A549 (cell line): ENCODE measurements at regions not wholly inside any gene's neighbourhood (a gene's known extent, or its start where the extent isn't known, plus 50 kb on each side); places are given as distances from the start of the nearest gene placed in this dataset.
A peak's percentile ranks its signal among the peaks of the same experiment; 100 is the strongest.

Experiments
- ATAC-seq, 2 experiments: fragments of 200-7000 bp in 1 of 2; fragments of >200 bp in 1 of 2; cut with Nextera tagmentation in 1 of 2; cut with Tn5 transposase in 1 of 2; 3 replicates each; pipeline versions ENCODE4 v1.8.0 to v1.9.1; 2018 to 2020; ENCODE audit warnings: mild to moderate bottlenecking in 1 of 2, moderate library complexity in 1 of 2
- CTCF ChIA-PET: fragments of 300-600 bp; sonication (Branson Sonifier 250); formaldehyde crosslinking; extraction: SDS; loops from one replicate; lab custom pipeline; 2021; ENCODE audit warnings: antibody characterized with exemption, inconsistent platforms; lab: Yijun Ruan, JAX
- POLR2A ChIA-PET: fragments of 350-600 bp; formaldehyde crosslinking; extraction: SDS; loops from one replicate; lab custom pipeline; 2021; ENCODE audit warnings: antibody characterized with exemption, inconsistent platforms; lab: Yijun Ruan, JAX
- DNase-seq, 2 experiments: peaks; one replicate each; pipeline versions ENCODE4 v3.0.0 to v3.0.0-alpha.2; 2011 to 2016; ENCODE audit warnings: low read depth in 1 of 2, low spot score in 1 of 2
- FAIRE-seq: peaks from 2 replicates; lab custom pipeline; 2011; peaks lifted over from hg19 to GRCh38; lab: Jason Lieb, UNC
- H3K27ac ChIP-seq, 2 experiments: fragments of >200 bp; sonication (Bioruptor Twin); formaldehyde crosslinking; 3 replicates each; pipeline ENCODE4 v1.5.1; 2016 to 2017
- H3K4me1 ChIP-seq: fragments of >200 bp; sonication (Bioruptor Twin); formaldehyde crosslinking; 3 replicates; pipeline ENCODE4 v1.6.1; 2016
- H3K4me2 ChIP-seq: fragments of >200 bp; sonication (Bioruptor Twin); formaldehyde crosslinking; 3 replicates; pipeline ENCODE4 v1.6.1; 2016
- H3K4me3 ChIP-seq: fragments of >200 bp; sonication (Bioruptor Twin); formaldehyde crosslinking; 3 replicates; pipeline ENCODE4 v1.5.1; 2016
- H3K9me3 ChIP-seq: fragments of >200 bp; sonication (Bioruptor Twin); formaldehyde crosslinking; 3 replicates; pipeline ENCODE4 v1.6.1; 2016
- BCL3 ChIP-seq: fragments of >200 bp; sonication (Bioruptor Twin); formaldehyde crosslinking; IDR thresholded peaks from 3 replicates; pipeline ENCODE4 v1.6.1; 2016
- BHLHE40 ChIP-seq: IDR thresholded peaks from 2 replicates; pipeline ENCODE4 v1.6.1; 2012; ENCODE audit warnings: low read depth, low read length, inconsistent platforms
- CHD2 ChIP-seq: fragments of 150-350 bp; IDR thresholded peaks from 2 replicates; pipeline ENCODE4 v1.6.1; 2014; ENCODE audit warnings: low read length; ENCODE audit not compliant: partially characterized antibody
- CHD4 ChIP-seq: fragments of 200-600 bp; sonication (generic); IDR thresholded peaks from 2 replicates; pipeline ENCODE4 v1.6.1; 2016; ENCODE audit warnings: antibody characterized with exemption, mild to moderate bottlenecking, borderline replicate concordance
- CTCF ChIP-seq: fragments of >200 bp; sonication (Bioruptor Twin); formaldehyde crosslinking; IDR thresholded peaks from 3 replicates; pipeline ENCODE4 v1.5.1; 2016
- FOXS1 ChIP-seq: fragments of 250-450 bp; sonication (Bioruptor Pico); IDR thresholded peaks from 2 replicates; pipeline ENCODE4 v1.5.0; 2020; ENCODE audit warnings: mild to moderate bottlenecking, moderate library complexity
- HDAC2 ChIP-seq: fragments of 200-600 bp; sonication (generic); IDR thresholded peaks from 2 replicates; pipeline ENCODE4 v1.6.1; 2016
- HMGXB4 ChIP-seq: fragments of 250-450 bp; sonication (Bioruptor Pico); IDR thresholded peaks from 2 replicates; pipeline ENCODE4 v1.5.0; 2021; ENCODE audit warnings: mild to moderate bottlenecking, moderate library complexity, borderline replicate concordance
- HOXB13 ChIP-seq: fragments of 250-450 bp; sonication (Bioruptor Pico); IDR thresholded peaks from 2 replicates; pipeline ENCODE4 v1.5.0; 2020; ENCODE audit warnings: low read depth, mild to moderate bottlenecking, moderate library complexity
- MAFK ChIP-seq: fragments of 450-650 bp; IDR thresholded peaks from 2 replicates; pipeline ENCODE4 v1.6.1; 2014; ENCODE audit not compliant: partially characterized antibody
- MAZ ChIP-seq: fragments of 150-350 bp; IDR thresholded peaks from 2 replicates; pipeline ENCODE4 v1.6.1; 2014; ENCODE audit warnings: antibody characterized with exemption, low read depth, low read length, borderline replicate concordance
- RAD21 ChIP-seq, 2 experiments: fragments of >200 bp in 1 of 2; sonication (Bioruptor Twin) in 1 of 2; formaldehyde crosslinking in 1 of 2; IDR thresholded peaks in 1 of 2; conservative IDR thresholded peaks in 1 of 2; 2 replicates in 1 of 2; 3 replicates in 1 of 2; pipeline ENCODE4 v1.6.1; 2012 to 2018; ENCODE audit warnings: inconsistent platforms in 1 of 2
- RCOR1 ChIP-seq: fragments of 150-350 bp; IDR thresholded peaks from 2 replicates; pipeline ENCODE4 v1.6.1; 2014; ENCODE audit warnings: antibody characterized with exemption, low read length, low read depth
- SMC3 ChIP-seq: fragments of >200 bp; sonication (Bioruptor Twin); formaldehyde crosslinking; IDR thresholded peaks from 3 replicates; pipeline ENCODE4 v1.6.1; 2018; ENCODE audit warnings: inconsistent platforms
- ZSCAN20 ChIP-seq: fragments of 250-450 bp; sonication (Bioruptor Pico); IDR thresholded peaks from 2 replicates; pipeline ENCODE4 v1.8.0; 2022; ENCODE audit warnings: mild to moderate bottlenecking, moderate library complexity
- WGBS: methylation state at CpG from one replicate; pipeline ENCODE4 v1.1.6; 2017; ENCODE audit errors: missing lambda C conversion rate; 5-methylcytosine and 5-hydroxymethylcytosine counted together

GRCh38 chr3:102225005-102225404 is 209.8 kb upstream of the ZPLD1 start:
- DNase-seq (no peak), ATAC-seq (no peak), FAIRE-seq (no peak)
- ChIA-PET CTCF (interaction anchor here (0.6 to 12.7 kb wide), 67 partner anchors 9 to 547 kb away, joined by 3 to 374 read pairs (median 4); partner anchors contain the start of genes NFKBIZ and ZBTB11), POLR2A (interaction anchor here (0.6 to 2.7 kb wide), 9 partner anchors 357 to 548 kb away, joined by 3 to 33 read pairs (median 3); partner anchors contain the start of genes NFKBIZ and ZBTB11)
- no peaks in the 10 kb centered on the region for H3K9me3 ChIP-seq
- no peak overlapping the region for H3K4me2 ChIP-seq
- H3K4me3 ChIP-seq: no peak overlapping the region
- H3K27ac ChIP-seq: peak overlapping the region; percentile 59 to 73
- WGBS: 74% methylated on average over 8 of the region's 8 CpGs
- H3K4me1 ChIP-seq: peaks cover 8% of the 10 kb centered on the region
- no peak for TF ChIP-seq BCL3
- TF ChIP-seq HOXB13 (CRISPR knock-in tag): no peak
- TF ChIP-seq RCOR1: no peak
- TF ChIP-seq MAZ: no peak
- TF ChIP-seq CTCF: no peak
- TF ChIP-seq HMGXB4 (CRISPR knock-in tag): no peak
- TF ChIP-seq CHD4: no peak
- TF ChIP-seq MAFK: no peak
- TF ChIP-seq FOXS1: no peak
- TF ChIP-seq HDAC2: no peak
- no peak for TF ChIP-seq BHLHE40
- TF ChIP-seq ZSCAN20 (CRISPR knock-in tag): no peak
- no peak for TF ChIP-seq CHD2

- TF ChIP-seq SMC3: peak; percentile 97
- peak; percentile 94 to 96 for TF ChIP-seq RAD21 (conservative IDR thresholded peaks at IDR 0.05 in 1 of 2, IDR thresholded peaks at IDR 0.05 in 1 of 2)
- TF ChIP-seq CTCF: peak; percentile 86
- no peak for TF ChIP-seq CHD2
- TF ChIP-seq BCL3: no peak
- no peak overlapping the region for H3K4me3 ChIP-seq
- ATAC-seq: peak; percentile 69 to 88
- peak overlapping the region; percentile 59 to 73 for H3K27ac ChIP-seq
- WGBS: 0% methylated on average over 1 of the region's 1 CpG
- ChIA-PET POLR2A (interaction anchor here (0.6 to 2.7 kb wide), 10 partner anchors 358 to 548 kb away, joined by 3 to 33 read pairs (median 3); partner anchors contain the start of genes NFKBIZ and ZBTB11), CTCF (interaction anchor here (0.6 to 12.7 kb wide), 66 partner anchors 10 to 548 kb away, joined by 3 to 374 read pairs (median 4); partner anchors contain the start of genes NFKBIZ and ZBTB11)
- H3K9me3 ChIP-seq: no peaks in the 10 kb centered on the region
- no peak overlapping the region for H3K4me2 ChIP-seq
- peaks cover 8% of the 10 kb centered on the region for H3K4me1 ChIP-seq
- FAIRE-seq: no peak
- peak; percentile 33 to 80 for DNase-seq
Measured at GRCh38 chr3:102225407-102226132, 209.2 kb upstream of the ZPLD1 start.
